IMR-90 (cell line): ENCODE measurements at regions not wholly inside any gene's neighbourhood (a gene's known extent, or its start where the extent isn't known, plus 50 kb on each side); places are given as distances from the start of the nearest gene placed in this dataset.
A peak's percentile ranks its signal among the peaks of the same experiment; 100 is the strongest.

Experiments used
- ATAC-seq: fragments of 200-7000 bp; cut with Tn5 transposase; 2 replicates; pipeline ENCODE4 v1.9.1; 2020; ENCODE audit warnings: low read depth, mild to moderate bottlenecking, moderate library complexity
- BruUV-seq: library from RNA; stranded (reverse); fragments of 400-500 nt; replicated peaks from 2 replicates; lab custom pipeline; 2021; lab: Mats Ljungman, UMichigan
- CTCF ChIA-PET: fragments of 300-600 bp; formaldehyde crosslinking; extraction: SDS; loops from one replicate; lab custom pipeline; 2021; ENCODE audit warnings: antibody characterized with exemption; lab: Yijun Ruan, JAX
- POLR2A ChIA-PET: fragments of 300-600 bp; sonication (Branson Sonifier 250); formaldehyde crosslinking; loops from one replicate; lab custom pipeline; 2022; ENCODE audit warnings: antibody characterized with exemption; ENCODE audit not compliant: unreplicated experiment; lab: Charles Lee
- DNase-seq: peaks from one replicate; pipeline ENCODE4 v3.0.0; 2013
- H2AFZ ChIP-seq: replicated peaks from 2 replicates; pipeline ENCODE3; 2013; ENCODE audit warnings: low read length, mild to moderate bottlenecking; ENCODE audit not compliant: poor library complexity
- H2AK5ac ChIP-seq: 2 replicates; pipeline ENCODE4 v1.6.1; 2013; ENCODE audit warnings: low read depth, low read length, inconsistent platforms
- H2AK9ac ChIP-seq: replicated peaks from 2 replicates; pipeline ENCODE3; 2013; ENCODE audit warnings: mild to moderate bottlenecking, low read depth, low read length, moderate library complexity; ENCODE audit not compliant: poor library complexity
- H2BK120ac ChIP-seq: 2 replicates; pipeline ENCODE4 v1.6.1; 2013; ENCODE audit warnings: low read depth, low read length, inconsistent platforms
- H2BK15ac ChIP-seq: 3 replicates; pipeline ENCODE4 v1.6.1; 2013; ENCODE audit warnings: low read depth, low read length, inconsistent platforms
- H2BK20ac ChIP-seq: 2 replicates; pipeline ENCODE4 v1.6.1; 2013; ENCODE audit warnings: low read depth, mild to moderate bottlenecking, inconsistent platforms, low read length, moderate library complexity
- H2BK5ac ChIP-seq: 2 replicates; pipeline ENCODE4 v1.6.1; 2013; ENCODE audit warnings: mild to moderate bottlenecking, low read depth, low read length, inconsistent platforms; ENCODE audit not compliant: poor library complexity, severe bottlenecking
- H3K14ac ChIP-seq: replicated peaks from 2 replicates; pipeline ENCODE4 v1.6.1; 2013; ENCODE audit warnings: low read depth, low read length, inconsistent platforms
- H3K18ac ChIP-seq: 2 replicates; pipeline ENCODE4 v1.6.1; 2013; ENCODE audit warnings: low read depth, low read length, control low read depth
- H3K23ac ChIP-seq: 2 replicates; pipeline ENCODE4 v1.6.1; 2013; ENCODE audit warnings: low read depth, low read length, inconsistent platforms
- H3K27ac ChIP-seq: 2 replicates; pipeline ENCODE4 v1.5.1; 2013; ENCODE audit warnings: mild to moderate bottlenecking, control low read depth, low read length; ENCODE audit not compliant: insufficient read depth
- H3K27me3 ChIP-seq: 2 replicates; pipeline ENCODE4 v1.6.1; 2013; ENCODE audit warnings: low read length; ENCODE audit not compliant: control insufficient read depth, insufficient read depth
- H3K36me3 ChIP-seq: 2 replicates; pipeline ENCODE4 v1.6.1; 2013; ENCODE audit warnings: low read length, mixed read lengths; ENCODE audit not compliant: control insufficient read depth, insufficient read depth
- H3K4ac ChIP-seq: 2 replicates; pipeline ENCODE4 v1.6.1; 2013; ENCODE audit warnings: low read depth, low read length, inconsistent platforms
- H3K4me1 ChIP-seq: 2 replicates; pipeline ENCODE4 v1.6.1; 2013; ENCODE audit warnings: low read length, mixed read lengths; ENCODE audit not compliant: control insufficient read depth, insufficient read depth
- H3K4me2 ChIP-seq: 2 replicates; pipeline ENCODE4 v1.6.1; 2013; ENCODE audit warnings: low read depth, mild to moderate bottlenecking, control low read depth, low read length, moderate library complexity
- H3K4me3 ChIP-seq: 2 replicates; pipeline ENCODE4 v1.5.1; 2013; ENCODE audit warnings: low read depth, mild to moderate bottlenecking, control low read depth, low read length, moderate library complexity; ENCODE audit not compliant: insufficient read depth
- H3K56ac ChIP-seq: 2 replicates; pipeline ENCODE4 v1.6.1; 2013; ENCODE audit warnings: low read length, inconsistent platforms; ENCODE audit not compliant: insufficient read depth; ENCODE audit errors: extremely low read depth
- H3K79me1 ChIP-seq, 2 experiments: 2 replicates each; pipeline ENCODE4 v1.6.1; 2013; ENCODE audit warnings: low read length in 2 of 2, inconsistent platforms in 1 of 2, low read depth in 1 of 2
- H3K9ac ChIP-seq: 2 replicates; pipeline ENCODE4 v1.6.1; 2013; ENCODE audit warnings: low read depth, low read length, control low read depth
- H3K9me1 ChIP-seq: 2 replicates; pipeline ENCODE4 v1.6.1; 2013; ENCODE audit warnings: low read length, inconsistent platforms; ENCODE audit not compliant: insufficient read depth
- H3K9me3 ChIP-seq: 2 replicates; pipeline ENCODE4 v1.6.1; 2013; ENCODE audit warnings: low read length; ENCODE audit not compliant: control insufficient read depth, insufficient read depth
- H4K20me1 ChIP-seq: 2 replicates; pipeline ENCODE4 v1.6.1; 2013; ENCODE audit warnings: low read length, inconsistent platforms; ENCODE audit not compliant: insufficient read depth
- H4K5ac ChIP-seq: 2 replicates; pipeline ENCODE4 v1.6.1; 2013; ENCODE audit warnings: mild to moderate bottlenecking, low read depth, low read length, control low read depth
- H4K8ac ChIP-seq, 2 experiments: 2 replicates each; pipeline ENCODE4 v1.6.1; 2013; ENCODE audit warnings: low read depth in 2 of 2, low read length in 2 of 2, control low read depth in 1 of 2, inconsistent platforms in 1 of 2
- H4K91ac ChIP-seq: 2 replicates; pipeline ENCODE4 v1.6.1; 2013; ENCODE audit warnings: low read depth, low read length, inconsistent platforms; ENCODE audit not compliant: insufficient read depth
- CEBPB ChIP-seq: IDR thresholded peaks from 2 replicates; pipeline ENCODE4 v1.6.1; 2012; ENCODE audit warnings: low read depth, low read length, improper control_type of control experiment
- MAZ ChIP-seq: IDR thresholded peaks from 2 replicates; pipeline ENCODE4 v1.6.1; 2012; ENCODE audit warnings: low read depth, mild to moderate bottlenecking, low read length, improper control_type of control experiment, moderate library complexity, borderline replicate concordance
- WGBS, 2 experiments: methylation state at CpG; one replicate each; pipeline versions ENCODE4 v1.1.5 to v1.1.7; 2013; ENCODE audit warnings: missing lambda C conversion rate in 2 of 2; ENCODE audit not compliant: insufficient read length in 1 of 2; ENCODE audit errors: extremely low coverage in 2 of 2; 5-methylcytosine and 5-hydroxymethylcytosine counted together
- dilution Hi-C: fragments of 300-500 bp; cut with HindIII; formaldehyde crosslinking; loops from one replicate; pipeline ENCODE4 v1.14.3; 2018; ENCODE audit warnings: low sequenced_read_pairs; ENCODE audit not compliant: unreplicated experiment
- in situ Hi-C: fragments of 300-500 bp; cut with MboI; formaldehyde crosslinking; loops from 3 replicates; pipeline ENCODE4 v1.14.3; 2019; ENCODE audit warnings: low sequenced_read_pairs, inconsistent platforms, mixed read lengths
- intact Hi-C: fragments of 100-400 bp; cut with micrococcal nuclease; formaldehyde crosslinking; loops from 2 replicates; pipeline ENCODE4 v1.10.0; 2022

GRCh38 chr1:69263921-69264391 lies 303.8 kb upstream of the LRRC7 start:
- Histone ChIP-seq H4K91ac (no peak overlapping the region), H3K36me3 (no peaks in the 10 kb centered on the region), H2AK5ac (no peak overlapping the region), H3K4me2 (no peak overlapping the region), H2BK120ac (no peak overlapping the region), H3K18ac (no peak overlapping the region), H2BK20ac (no peak overlapping the region), H2AK9ac (no peak overlapping the region), H2AFZ (no peak overlapping the region), H3K23ac (no peak overlapping the region), H3K4ac (no peak overlapping the region), H4K20me1 (no peaks in the 10 kb centered on the region), H3K14ac (no peak overlapping the region), H3K79me1 (no peaks in the 10 kb centered on the region), H3K4me3 (no peak overlapping the region), H4K5ac (no peak overlapping the region), H3K9ac (no peak overlapping the region), H2BK15ac (no peak overlapping the region), H3K56ac (no peak overlapping the region), H3K27ac (no peak overlapping the region), H2BK5ac (no peak overlapping the region), H3K27me3 (no peaks in the 10 kb centered on the region), H3K4me1 (no peaks in the 10 kb centered on the region), H4K8ac (no peak overlapping the region), H3K9me3 (no peaks in the 10 kb centered on the region), H3K9me1 (no peaks in the 10 kb centered on the region)
- no peak for ATAC-seq
- no CpG with 5 or more reads among the region's 3 CpGs for WGBS, 2 experiments
- TF ChIP-seq MAZ (no peak), CEBPB (peak; percentile 22; the same call in 1 of the 2 replicates)
- intact Hi-C loops (loop anchor here (10.0 kb wide), 1 partner anchor 519 kb away; no protein-coding TSS in a partner anchor), dilution Hi-C loops (no loop called here), in situ Hi-C loops (no loop called here)
- DNase-seq = no peak
- POLR2A ChIA-PET = no interaction called here
- CTCF ChIA-PET = interaction anchor here (0.5 kb wide), 1 partner anchor 1609 kb away, joined by 3 read pairs; no protein-coding TSS in a partner anchor
- BruUV-seq = no TSS peak
